OCI-M2 (cell line): ENCODE measurements at regions not wholly inside any gene's neighbourhood (a gene's known extent, or its start where the extent isn't known, plus 50 kb on each side); places are given as distances from the start of the nearest gene placed in this dataset.
"Not testable (repeated sequence)": the region's sequence is repeated elsewhere in the genome, so short reads cannot be mapped to it uniquely, and the experiment has no call there.

Experiments
- DNase-seq: peaks from one replicate; lab custom pipeline; 2025; ENCODE audit not compliant: unreplicated experiment; lab: John Stamatoyannopoulos, UW

GRCh38 chr1:227416156-227416830 lies 98.0 kb upstream of the CDC42BPA start:
- no peak for DNase-seq

GRCh38 chr1:227415115-227415790 lies 97.0 kb upstream of the CDC42BPA start:
- no peak for DNase-seq

- no peak for DNase-seq
Observed at GRCh38 chr1:227411066-227411465, 92.8 kb upstream of the CDC42BPA start.

- not testable (repeated sequence) for DNase-seq
Observed at GRCh38 chr1:227406332-227406731, 88.0 kb upstream of the CDC42BPA start.

- no peak for DNase-seq
Observed at GRCh38 chr1:227403535-227403934, 85.2 kb upstream of the CDC42BPA start.

- no peak for DNase-seq
Observed at GRCh38 chr1:227401562-227402342, 83.5 kb upstream of the CDC42BPA start.

- DNase-seq: no peak
Observed at GRCh38 chr1:227399152-227399730, 80.9 kb upstream of the CDC42BPA start.

- DNase-seq: no peak
Observed at GRCh38 chr1:227397354-227397978, 79.2 kb upstream of the CDC42BPA start.

GRCh38 chr1:227396539-227397353 lies 78.5 kb upstream of the CDC42BPA start:
- DNase-seq: peak; percentile 62

GRCh38 chr1:227395426-227396028 lies 77.2 kb upstream of the CDC42BPA start:
- DNase-seq: no peak

- DNase-seq: no peak
Observed at GRCh38 chr1:227392984-227393764, 74.9 kb upstream of the CDC42BPA start.

GRCh38 chr1:227391879-227392278 lies 73.6 kb upstream of the CDC42BPA start:
- DNase-seq: no peak

GRCh38 chr1:227391211-227391610 lies 72.9 kb upstream of the CDC42BPA start:
- no peak for DNase-seq

GRCh38 chr1:227390525-227390924 lies 72.2 kb upstream of the CDC42BPA start:
- DNase-seq: no peak

GRCh38 chr1:227388214-227389168 lies 70.2 kb upstream of the CDC42BPA start:
- no peak for DNase-seq

GRCh38 chr1:227379555-227379892 lies 61.2 kb upstream of the CDC42BPA start:
- DNase-seq: no peak

GRCh38 chr1:227378871-227379554 lies 60.7 kb upstream of the CDC42BPA start:
- no peak for DNase-seq

GRCh38 chr1:227378181-227378580 lies 59.9 kb upstream of the CDC42BPA start:
- no peak for DNase-seq
